GM12878 (cell line): ENCODE measurements at regions not wholly inside any gene's neighbourhood (a gene's known extent, or its start where the extent isn't known, plus 50 kb on each side); places are given as distances from the start of the nearest gene placed in this dataset.

Source experiments
- ATAC-seq: fragments of 200-7000 bp; cut with Tn5 transposase; 3 replicates; pipeline ENCODE4 v1.9.1; 2020; ENCODE audit warnings: mild to moderate bottlenecking, moderate library complexity
- BruUV-seq: library from RNA; stranded (reverse); fragments of 400-500 nt; replicated peaks from 2 replicates; lab custom pipeline; 2021; lab: Mats Ljungman, UMichigan
- CTCF ChIA-PET: fragments of 300-600 bp; sonication (Branson Sonifier 250); formaldehyde crosslinking; extraction: SDS; loops from one replicate; lab custom pipeline; 2021; ENCODE audit warnings: inconsistent platforms; lab: Yijun Ruan, JAX
- POLR2A ChIA-PET: fragments of 350-600 bp; formaldehyde crosslinking; extraction: SDS; loops from one replicate; lab custom pipeline; 2021; ENCODE audit warnings: inconsistent platforms; lab: Charles Lee
- RAD21 ChIA-PET: fragments of 300-600 bp; sonication (Branson Sonifier 250); formaldehyde crosslinking; loops from one replicate; lab custom pipeline; 2023; ENCODE audit warnings: antibody characterized with exemption; ENCODE audit not compliant: unreplicated experiment; lab: Charles Lee
- SMC1A ChIA-PET: fragments of 300-600 bp; sonication (Branson Sonifier 250); formaldehyde crosslinking; loops from one replicate; lab custom pipeline; 2023; ENCODE audit not compliant: unreplicated experiment, uncharacterized antibody; lab: Charles Lee
- DNase-seq: peaks from one replicate; pipeline ENCODE4 v3.0.0-alpha.2; 2011; ENCODE audit warnings: low read depth, low spot score
- FAIRE-seq: peaks from 3 replicates; lab custom pipeline; 2011; peaks lifted over from hg19 to GRCh38; lab: Jason Lieb, UNC
- H2AFZ ChIP-seq: 2 replicates; pipeline ENCODE4 v1.6.0; 2011; ENCODE audit warnings: low read depth, low read length, control low read depth; ENCODE audit not compliant: control insufficient read depth
- H3K27ac ChIP-seq: 2 replicates; pipeline ENCODE4 v1.5.1; 2011; ENCODE audit warnings: control low read depth; ENCODE audit not compliant: control insufficient read depth, insufficient read depth
- H3K27me3 ChIP-seq, 2 experiments: replicated peaks in 1 of 2; 2 replicates each; pipeline versions ENCODE4 v1.6.0 to v1.6.1; 2011; ENCODE audit warnings: low read length in 1 of 2; ENCODE audit not compliant: control insufficient read depth in 2 of 2, insufficient read depth in 2 of 2
- H3K36me3 ChIP-seq, 2 experiments: 2 replicates each; pipeline ENCODE4 v1.5.1; 2011; ENCODE audit warnings: low read length in 1 of 2; ENCODE audit not compliant: control insufficient read depth in 2 of 2, insufficient read depth in 2 of 2
- H3K4me1 ChIP-seq: 2 replicates; pipeline ENCODE4 v1.6.1; 2011; ENCODE audit warnings: mild to moderate bottlenecking, low read length, moderate library complexity, mixed read lengths; ENCODE audit not compliant: control insufficient read depth, insufficient read depth
- H3K4me2 ChIP-seq: 2 replicates; pipeline ENCODE4 v1.6.0; 2011; ENCODE audit warnings: control low read depth; ENCODE audit not compliant: control insufficient read depth, insufficient read depth
- H3K4me3 ChIP-seq: fragments of 200-600 bp; sonication (generic); 2 replicates; pipeline ENCODE4 v1.5.1; 2016
- H3K79me2 ChIP-seq: 2 replicates; pipeline ENCODE4 v1.6.0; 2011; ENCODE audit warnings: low read length; ENCODE audit not compliant: control insufficient read depth, insufficient read depth
- H3K9ac ChIP-seq: 2 replicates; pipeline ENCODE4 v1.8.0; 2011; ENCODE audit warnings: low read length, control low read depth, mixed read lengths; ENCODE audit not compliant: control insufficient read depth, insufficient read depth
- H3K9me3 ChIP-seq: replicated peaks from 3 replicates; pipeline ENCODE4 v1.5.1; 2011; ENCODE audit warnings: mild to moderate bottlenecking, low read length; ENCODE audit not compliant: control insufficient read depth, insufficient read depth
- H4K20me1 ChIP-seq: 2 replicates; pipeline ENCODE4 v1.6.0; 2011; ENCODE audit not compliant: control insufficient read depth, insufficient read depth
- CHD4 ChIP-seq: fragments of 200-600 bp; sonication (generic); IDR thresholded peaks from 2 replicates; pipeline ENCODE4 v1.6.1; 2016; ENCODE audit warnings: mild to moderate bottlenecking
- DPF2 ChIP-seq: fragments of 450-650 bp; IDR thresholded peaks from 2 replicates; pipeline ENCODE4 v1.6.1; 2017; ENCODE audit warnings: mild to moderate bottlenecking
- JUNB ChIP-seq: IDR thresholded peaks from 2 replicates; pipeline ENCODE4 v1.6.1; 2016; ENCODE audit warnings: antibody characterized with exemption, mild to moderate bottlenecking
- WRNIP1 ChIP-seq: IDR thresholded peaks from 2 replicates; pipeline ENCODE4 v1.6.1; 2011; ENCODE audit warnings: low read depth, low read length, improper control_type of control experiment, borderline replicate concordance
- ZSCAN29 ChIP-seq: fragments of 450-650 bp; IDR thresholded peaks from 2 replicates; pipeline ENCODE4 v1.6.1; 2017; ENCODE audit warnings: mild to moderate bottlenecking, moderate library complexity
- WGBS: methylation state at CpG from one replicate; pipeline ENCODE4 v1.1.6; 2016; ENCODE audit warnings: low lambda C conversion rate; ENCODE audit not compliant: insufficient replicate concordance, insufficient coverage; ENCODE audit errors: missing lambda C conversion rate; 5-methylcytosine and 5-hydroxymethylcytosine counted together
- in situ Hi-C: fragments of 300-500 bp; cut with MboI; formaldehyde crosslinking; loops from 9 replicates; pipeline ENCODE4 v1.14.3; 2018; ENCODE audit warnings: mixed read lengths
- intact Hi-C: fragments of 100-400 bp; cut with micrococcal nuclease; formaldehyde crosslinking; loops from one replicate; pipeline ENCODE4 v1.14.2; 2022; ENCODE audit not compliant: unreplicated experiment
- TF ChIP-seq, protein P1 (sequence below): fragments of 450-650 bp; IDR thresholded peaks from 2 replicates; pipeline ENCODE4 v1.6.1; 2017; ENCODE audit warnings: mild to moderate bottlenecking, low read depth, inconsistent platforms; ENCODE audit not compliant: poor library complexity, severe bottlenecking

DNA sequence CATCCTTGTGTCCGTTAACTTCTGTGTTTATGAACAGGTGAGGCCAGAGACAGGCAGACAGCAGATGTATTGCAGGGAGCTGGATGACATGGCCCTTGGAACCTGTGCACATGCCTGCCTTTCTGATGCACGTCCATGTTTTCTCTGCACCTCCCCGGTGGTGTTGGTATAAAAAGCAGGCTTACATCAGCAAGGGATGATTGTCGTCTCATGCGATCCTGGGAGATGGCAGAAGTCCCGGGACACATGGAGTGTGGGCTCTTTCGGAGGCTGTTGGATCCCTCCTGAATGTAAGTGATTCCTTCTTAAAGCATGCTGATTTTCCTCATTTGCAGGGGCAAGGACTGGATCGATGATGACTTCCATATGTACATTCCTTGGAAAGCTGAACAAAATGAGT, 134.8 kb downstream of the SNRPN start:
- in situ Hi-C loops (loop anchor here (25.0 kb wide), 1 partner anchor 848 kb away; no protein-coding TSS in a partner anchor), intact Hi-C loops (no loop called here)
- Histone ChIP-seq H3K4me1 (no peaks in the 10 kb centered on the region), H3K79me2 (no peaks in the 10 kb centered on the region), H3K4me2 (no peak overlapping the region), H3K9ac (no peak overlapping the region), H3K9me3 (peaks cover 8% of the 10 kb centered on the region; the same call in 1 of the 3 replicates), H3K27ac (no peak overlapping the region), H4K20me1 (no peaks in the 10 kb centered on the region), H2AFZ (no peak overlapping the region), H3K4me3 (no peak overlapping the region), H3K27me3 (no peaks in the 10 kb centered on the region), H3K36me3 (peaks cover 3 to 4% of the 10 kb centered on the region in 2 experiments; a peak in 3 of 4 replicates)
- 73% methylated on average over 8 of the region's 8 CpGs for WGBS
- ChIA-PET SMC1A (no interaction called here), POLR2A (no interaction called here), RAD21 (no interaction called here), CTCF (no interaction called here)
- DNase-seq, result no peak
- FAIRE-seq, result no peak
- no TSS peak for BruUV-seq
- no peak for ATAC-seq
- no peak for TF ChIP-seq JUNB
- TF ChIP-seq WRNIP1, result no peak
- no peak for TF ChIP-seq ZSCAN29
- no peak for TF ChIP-seq CHD4
- no peak for TF ChIP-seq DPF2
- TF ChIP-seq, protein P1, sequence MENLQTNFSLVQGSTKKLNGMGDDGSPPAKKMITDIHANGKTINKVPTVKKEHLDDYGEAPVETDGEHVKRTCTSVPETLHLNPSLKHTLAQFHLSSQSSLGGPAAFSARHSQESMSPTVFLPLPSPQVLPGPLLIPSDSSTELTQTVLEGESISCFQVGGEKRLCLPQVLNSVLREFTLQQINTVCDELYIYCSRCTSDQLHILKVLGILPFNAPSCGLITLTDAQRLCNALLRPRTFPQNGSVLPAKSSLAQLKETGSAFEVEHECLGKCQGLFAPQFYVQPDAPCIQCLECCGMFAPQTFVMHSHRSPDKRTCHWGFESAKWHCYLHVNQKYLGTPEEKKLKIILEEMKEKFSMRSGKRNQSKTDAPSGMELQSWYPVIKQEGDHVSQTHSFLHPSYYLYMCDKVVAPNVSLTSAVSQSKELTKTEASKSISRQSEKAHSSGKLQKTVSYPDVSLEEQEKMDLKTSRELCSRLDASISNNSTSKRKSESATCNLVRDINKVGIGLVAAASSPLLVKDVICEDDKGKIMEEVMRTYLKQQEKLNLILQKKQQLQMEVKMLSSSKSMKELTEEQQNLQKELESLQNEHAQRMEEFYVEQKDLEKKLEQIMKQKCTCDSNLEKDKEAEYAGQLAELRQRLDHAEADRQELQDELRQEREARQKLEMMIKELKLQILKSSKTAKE, result no peak
